ENCODE measurements at regions not wholly inside any gene's neighbourhood (a gene's known extent, or its start where the extent isn't known, plus 50 kb on each side); places are given as distances from the start of the nearest gene placed in this dataset.

DNA sequence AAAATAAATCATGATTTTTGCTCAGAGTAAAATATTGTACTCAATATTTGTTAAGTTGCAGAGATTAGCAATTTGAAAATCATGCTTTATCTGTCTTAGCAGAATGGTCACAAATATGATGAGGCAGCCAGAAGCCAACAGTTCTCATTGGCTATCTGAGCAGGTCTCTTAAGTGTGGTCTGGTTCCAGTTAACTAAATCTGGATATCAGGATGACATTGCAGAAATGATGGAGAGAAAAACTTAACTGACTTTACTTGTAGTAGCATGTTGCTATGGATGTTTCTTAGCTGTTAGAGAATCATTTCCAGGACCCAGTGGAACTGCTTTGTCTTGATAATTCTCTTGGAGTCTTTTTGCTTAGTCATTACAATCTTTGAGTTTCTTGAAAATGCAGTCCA lies 1070.3 kb downstream of the JRKL start:
- TF ChIP-seq POLR2A (IDR thresholded peaks at IDR 0.05), result no peak
- TF ChIP-seq, protein P1, sequence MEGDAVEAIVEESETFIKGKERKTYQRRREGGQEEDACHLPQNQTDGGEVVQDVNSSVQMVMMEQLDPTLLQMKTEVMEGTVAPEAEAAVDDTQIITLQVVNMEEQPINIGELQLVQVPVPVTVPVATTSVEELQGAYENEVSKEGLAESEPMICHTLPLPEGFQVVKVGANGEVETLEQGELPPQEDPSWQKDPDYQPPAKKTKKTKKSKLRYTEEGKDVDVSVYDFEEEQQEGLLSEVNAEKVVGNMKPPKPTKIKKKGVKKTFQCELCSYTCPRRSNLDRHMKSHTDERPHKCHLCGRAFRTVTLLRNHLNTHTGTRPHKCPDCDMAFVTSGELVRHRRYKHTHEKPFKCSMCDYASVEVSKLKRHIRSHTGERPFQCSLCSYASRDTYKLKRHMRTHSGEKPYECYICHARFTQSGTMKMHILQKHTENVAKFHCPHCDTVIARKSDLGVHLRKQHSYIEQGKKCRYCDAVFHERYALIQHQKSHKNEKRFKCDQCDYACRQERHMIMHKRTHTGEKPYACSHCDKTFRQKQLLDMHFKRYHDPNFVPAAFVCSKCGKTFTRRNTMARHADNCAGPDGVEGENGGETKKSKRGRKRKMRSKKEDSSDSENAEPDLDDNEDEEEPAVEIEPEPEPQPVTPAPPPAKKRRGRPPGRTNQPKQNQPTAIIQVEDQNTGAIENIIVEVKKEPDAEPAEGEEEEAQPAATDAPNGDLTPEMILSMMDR (IDR thresholded peaks at IDR 0.05), result no peak
